ENCODE measurements at regions not wholly inside any gene's neighbourhood (a gene's known extent, or its start where the extent isn't known, plus 50 kb on each side); places are given as distances from the start of the nearest gene placed in this dataset.

DNA sequence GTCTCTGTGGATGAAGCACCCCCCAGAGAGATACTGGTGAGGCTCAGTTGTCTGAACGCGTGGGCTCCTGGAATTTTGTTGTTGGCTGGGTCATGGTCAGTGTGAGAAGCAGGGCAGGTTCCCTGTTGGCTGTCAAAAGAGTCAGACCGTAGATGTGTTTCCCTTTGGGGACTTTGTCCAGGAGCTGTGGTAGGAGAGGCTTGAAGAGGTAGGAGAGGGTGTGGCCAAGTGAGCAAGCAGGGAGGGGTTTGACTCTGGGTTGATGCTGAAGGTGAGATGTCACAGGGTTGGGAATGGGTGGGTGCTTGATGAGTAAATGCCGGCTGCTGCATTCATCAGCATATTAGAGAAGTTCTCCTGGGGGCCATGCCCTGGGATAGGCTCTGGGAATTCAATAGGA, 803.2 kb downstream of the TBC1D22A start:
- no peak for TF ChIP-seq EZH2 (IDR thresholded peaks at IDR 0.05)
- no peak for TF ChIP-seq POLR2AphosphoS5 (IDR thresholded peaks at IDR 0.05; ENCODE audit: borderline replicate concordance, low read depth, low read length)
- no peak for TF ChIP-seq FOXP2 (optimal IDR thresholded peaks at IDR 0.05; ENCODE audit: control extremely low read depth, extremely low read length, insufficient read depth)
